Activated T-helper 2 cell treated with anti-CD3 and anti-CD28 coated beads, Interferon-gamma antibody, Interleukin-2, Interleukin-4, amounts not matched to agents 10 μg/mL and 5 μg/mL and 100 μg/mL, durations not matched to agents 14 hours and 24 hours and 36 hours (primary cell): ENCODE measurements at regions not wholly inside any gene's neighbourhood (a gene's known extent, or its start where the extent isn't known, plus 50 kb on each side); places are given as distances from the start of the nearest gene placed in this dataset.
"Not testable (repeated sequence)": the region's sequence is repeated elsewhere in the genome, so short reads cannot be mapped to it uniquely, and the experiment has no call there.

Source experiments
- DNase-seq: peaks from one replicate; pipeline ENCODE4 v3.0.0; 2021; ENCODE audit warnings: low spot score
- H3K27ac Mint-ChIP-seq: one replicate; pipeline ENCODE4 v1.8.0; 2021; ENCODE audit warnings: mixed read lengths
- H3K27me3 Mint-ChIP-seq: one replicate; pipeline ENCODE4 v1.8.0; 2021; ENCODE audit warnings: low read depth, mixed read lengths
- H3K36me3 Mint-ChIP-seq: one replicate; pipeline ENCODE4 v1.8.0; 2021; ENCODE audit warnings: low read depth, mixed read lengths
- H3K4me1 Mint-ChIP-seq: one replicate; pipeline ENCODE4 v1.8.0; 2021; ENCODE audit warnings: low read depth, mixed read lengths
- H3K4me3 Mint-ChIP-seq: one replicate; pipeline ENCODE4 v1.8.0; 2021; ENCODE audit warnings: low read depth, mild to moderate bottlenecking, moderate library complexity, mixed read lengths
- H3K9me3 Mint-ChIP-seq: one replicate; pipeline ENCODE4 v1.8.0; 2021; ENCODE audit warnings: mixed read lengths
- intact Hi-C: fragments of 100-400 bp; cut with micrococcal nuclease; formaldehyde crosslinking; loops from one replicate; pipeline ENCODE4 v1.15.1; 2023

DNA sequence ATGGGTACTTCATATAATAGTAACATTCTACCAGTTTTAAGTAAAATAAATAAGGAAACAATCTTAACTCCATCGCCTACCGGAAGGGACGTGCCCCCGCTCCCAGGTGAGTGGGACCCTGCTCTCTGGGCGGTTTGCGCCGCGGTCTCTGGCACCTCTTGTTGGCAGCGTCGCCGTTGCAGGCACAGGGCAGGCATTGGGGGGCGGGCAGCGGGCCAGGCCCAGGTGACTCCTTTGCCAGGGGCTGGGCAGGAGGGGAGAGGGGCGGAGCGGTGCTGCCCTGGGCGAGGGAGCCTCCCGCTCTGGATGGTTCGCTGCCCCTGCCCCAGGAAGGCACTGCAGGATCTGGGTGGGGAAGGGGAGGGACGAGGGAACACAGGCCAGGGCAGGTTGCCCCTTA lies 55.6 kb upstream of the GPR39 start:
- H3K36me3 Mint-ChIP-seq, H3K4me1 Mint-ChIP-seq, intact Hi-C loops, H3K27ac Mint-ChIP-seq, DNase-seq, H3K4me3 Mint-ChIP-seq, H3K27me3 Mint-ChIP-seq: not testable (repeated sequence)
- H3K9me3 Mint-ChIP-seq: peaks cover 26% of the 10 kb centered on the region

DNA sequence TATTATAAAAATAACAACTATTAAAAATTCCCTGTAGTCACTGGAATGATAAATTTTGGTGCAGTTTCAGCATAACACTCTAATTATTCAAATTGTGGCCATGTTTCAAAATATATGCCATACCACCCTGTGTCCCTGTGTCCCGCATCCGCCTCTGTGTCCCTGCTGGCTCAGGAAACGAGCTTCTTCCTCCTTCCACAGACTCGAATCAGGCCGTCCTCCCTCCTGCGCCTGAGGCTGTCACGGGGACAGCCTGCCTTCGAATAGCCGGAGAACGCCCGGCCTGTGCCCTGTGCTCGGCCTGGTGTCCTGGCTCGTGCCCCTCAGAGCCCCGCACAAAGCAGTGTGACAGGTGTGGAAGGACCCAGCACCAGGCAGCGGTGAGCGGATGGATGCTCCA lies 55.1 kb upstream of the GPR39 start:
- H3K4me3 Mint-ChIP-seq, DNase-seq, H3K4me1 Mint-ChIP-seq, H3K36me3 Mint-ChIP-seq, H3K27me3 Mint-ChIP-seq, H3K27ac Mint-ChIP-seq, intact Hi-C loops: not testable (repeated sequence)
- H3K9me3 Mint-ChIP-seq: peaks cover 26% of the 10 kb centered on the region

DNA sequence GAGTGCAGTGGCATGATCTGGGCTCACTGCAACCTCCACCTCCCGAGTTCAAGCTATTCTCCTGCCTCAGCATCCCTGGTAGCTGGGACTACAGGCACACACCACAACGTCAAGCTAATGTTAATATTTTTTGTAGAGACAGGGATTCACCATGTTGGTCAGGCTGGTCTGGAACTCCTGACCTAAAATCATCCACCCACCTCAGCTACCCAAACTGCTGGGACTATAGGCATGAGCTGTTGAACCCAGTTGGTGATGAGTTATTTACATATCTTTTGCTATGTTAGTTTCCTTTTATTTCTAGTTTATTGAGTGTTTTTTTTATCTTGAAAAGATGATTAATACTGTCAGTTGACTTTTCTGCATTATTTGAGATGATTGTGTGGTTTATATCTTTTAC lies 53.3 kb upstream of the GPR39 start:
- H3K4me1 Mint-ChIP-seq, H3K27ac Mint-ChIP-seq, intact Hi-C loops, H3K27me3 Mint-ChIP-seq, DNase-seq, H3K4me3 Mint-ChIP-seq, H3K36me3 Mint-ChIP-seq: not testable (repeated sequence)
- H3K9me3 Mint-ChIP-seq: peaks cover 26% of the 10 kb centered on the region

DNA sequence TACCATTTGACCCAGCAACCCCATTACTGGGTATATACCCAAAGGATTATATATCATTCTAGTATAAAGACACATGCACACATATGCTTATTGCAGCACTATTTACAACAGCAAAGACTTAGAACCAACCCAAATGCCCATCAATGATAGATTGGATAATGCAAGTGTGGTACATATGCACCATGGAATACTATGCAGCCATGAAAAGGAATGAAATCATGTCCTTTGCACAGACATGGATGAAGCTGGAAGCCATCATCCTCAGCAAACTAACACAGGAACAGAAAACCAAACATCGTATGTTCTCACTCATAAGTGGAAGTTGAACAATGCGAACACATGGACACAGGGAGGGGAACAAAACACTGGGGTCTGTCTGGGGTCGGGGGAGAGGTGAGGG lies 50.6 kb upstream of the GPR39 start:
- DNase-seq, H3K36me3 Mint-ChIP-seq, intact Hi-C loops, H3K4me3 Mint-ChIP-seq, H3K4me1 Mint-ChIP-seq, H3K27me3 Mint-ChIP-seq, H3K27ac Mint-ChIP-seq: not testable (repeated sequence)
- peaks cover 23% of the 10 kb centered on the region for H3K9me3 Mint-ChIP-seq

DNA sequence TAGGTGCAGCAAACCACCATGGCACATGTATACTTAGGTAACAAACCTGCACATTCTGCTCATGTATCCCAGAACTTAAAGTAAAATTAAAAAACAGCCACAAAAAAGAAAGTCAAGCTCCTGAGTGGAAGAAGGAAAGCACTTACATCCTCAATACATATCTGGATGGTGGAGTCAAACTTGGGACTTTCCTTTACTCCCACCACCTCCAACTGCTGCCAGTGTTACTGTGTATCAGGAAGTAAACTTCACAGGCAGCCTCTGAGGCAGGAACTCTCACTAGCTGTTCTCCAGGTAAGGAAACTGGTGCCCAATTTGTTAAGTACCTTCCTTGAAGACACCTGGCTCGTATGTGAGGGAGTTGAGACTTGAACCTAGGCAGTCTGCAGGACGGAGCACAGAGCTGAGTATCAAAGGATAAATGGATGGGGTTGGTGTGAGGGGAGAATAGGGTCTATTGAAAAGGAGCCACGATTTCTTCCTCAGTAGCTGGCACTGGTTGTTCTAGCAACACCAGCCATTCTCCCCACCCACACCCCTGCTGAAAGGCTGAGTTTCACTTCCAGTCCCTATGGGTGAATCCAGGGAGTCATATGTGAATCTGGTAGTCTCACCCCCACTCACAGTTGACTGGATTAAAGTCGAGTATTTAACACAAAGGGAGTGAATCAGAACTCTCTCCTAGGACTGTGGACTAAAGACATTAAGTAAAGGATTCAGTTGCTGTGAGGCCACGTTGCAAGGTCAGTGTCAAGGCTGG lies 50.0 kb upstream of the GPR39 start:
- no peak overlapping the region for H3K27ac Mint-ChIP-seq
- peaks cover 23% of the 10 kb centered on the region for H3K9me3 Mint-ChIP-seq
- intact Hi-C loops: no loop called here
- no peak for DNase-seq
- H3K4me3 Mint-ChIP-seq: no peak overlapping the region
- H3K27me3 Mint-ChIP-seq: no peaks in the 10 kb centered on the region
- H3K36me3 Mint-ChIP-seq: no peaks in the 10 kb centered on the region
- no peaks in the 10 kb centered on the region for H3K4me1 Mint-ChIP-seq
